Activated CD4-positive, CD25-positive, alpha-beta regulatory T cell treated with anti-CD3 and anti-CD28 coated beads, Interleukin-2, amount 50 U/mL, for 72 hours (primary cell): ENCODE measurements at regions not wholly inside any gene's neighbourhood (a gene's known extent, or its start where the extent isn't known, plus 50 kb on each side); places are given as distances from the start of the nearest gene placed in this dataset.
"Not testable (repeated sequence)": the region's sequence is repeated elsewhere in the genome, so short reads cannot be mapped to it uniquely, and the experiment has no call there.

Experiments used
- DNase-seq: peaks from one replicate; pipeline ENCODE4 v3.0.0; 2021

DNA sequence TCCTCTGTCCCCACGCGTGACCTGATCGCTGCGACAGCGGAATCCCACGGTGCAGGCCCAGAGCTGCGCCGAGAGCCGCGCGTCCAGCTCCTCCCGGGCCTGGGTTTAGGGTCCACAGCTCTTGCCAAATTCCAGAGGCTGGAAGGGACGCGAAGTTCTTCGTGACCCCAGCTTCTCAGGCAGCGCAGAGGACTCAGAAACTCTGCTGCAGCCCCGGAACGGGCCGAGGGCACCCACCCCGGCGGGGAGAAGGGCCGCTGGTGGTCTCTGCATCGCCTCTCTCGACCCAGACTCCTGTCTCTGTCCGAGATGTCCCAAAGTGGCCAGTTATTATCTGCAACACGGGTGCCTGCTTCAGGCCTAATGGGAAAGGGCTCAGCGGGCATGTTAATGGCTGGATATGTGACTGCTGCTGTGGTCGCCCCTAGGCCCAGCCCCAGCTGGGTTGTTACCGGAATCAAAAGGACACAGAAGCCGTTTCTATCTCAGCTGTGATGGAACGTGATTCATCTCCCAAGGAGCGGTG, 236.4 kb downstream of the VRK1 start:
- DNase-seq = no peak

DNA sequence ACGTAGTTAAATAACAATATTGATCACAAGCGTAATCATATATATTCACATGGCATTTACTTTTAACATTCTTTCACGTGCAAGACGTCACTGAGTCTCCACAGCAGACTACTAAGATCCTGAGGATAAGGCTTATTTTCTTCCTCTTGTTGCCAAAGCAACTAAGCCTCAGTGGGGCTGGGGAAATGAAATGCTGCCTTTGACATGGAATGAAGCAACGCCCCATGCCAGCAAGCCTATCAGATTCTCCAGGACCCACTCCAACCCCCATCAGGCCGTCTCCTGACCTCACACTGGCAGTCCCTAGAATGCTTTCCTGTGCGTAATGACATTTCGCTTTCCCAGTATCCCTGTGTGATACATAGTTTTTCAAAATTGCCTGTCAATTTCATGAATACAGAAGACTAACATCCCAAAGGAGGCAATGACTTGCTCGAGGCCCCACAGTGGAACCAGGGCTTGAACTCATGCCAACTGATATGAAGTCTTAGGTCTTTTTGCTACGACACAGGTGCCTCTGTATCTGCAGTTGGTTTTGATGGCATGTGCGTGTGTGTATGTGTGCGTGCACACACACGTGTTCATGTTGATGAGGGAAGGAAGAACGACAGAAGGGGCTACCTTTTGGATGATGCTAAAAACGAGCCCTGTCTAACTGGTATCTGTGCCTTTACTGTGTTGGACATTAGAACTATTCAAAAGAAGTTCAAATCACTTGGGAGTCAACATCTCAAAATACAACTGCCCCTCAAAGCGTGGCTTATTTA, 239.1 kb downstream of the VRK1 start:
- no peak for DNase-seq

DNA sequence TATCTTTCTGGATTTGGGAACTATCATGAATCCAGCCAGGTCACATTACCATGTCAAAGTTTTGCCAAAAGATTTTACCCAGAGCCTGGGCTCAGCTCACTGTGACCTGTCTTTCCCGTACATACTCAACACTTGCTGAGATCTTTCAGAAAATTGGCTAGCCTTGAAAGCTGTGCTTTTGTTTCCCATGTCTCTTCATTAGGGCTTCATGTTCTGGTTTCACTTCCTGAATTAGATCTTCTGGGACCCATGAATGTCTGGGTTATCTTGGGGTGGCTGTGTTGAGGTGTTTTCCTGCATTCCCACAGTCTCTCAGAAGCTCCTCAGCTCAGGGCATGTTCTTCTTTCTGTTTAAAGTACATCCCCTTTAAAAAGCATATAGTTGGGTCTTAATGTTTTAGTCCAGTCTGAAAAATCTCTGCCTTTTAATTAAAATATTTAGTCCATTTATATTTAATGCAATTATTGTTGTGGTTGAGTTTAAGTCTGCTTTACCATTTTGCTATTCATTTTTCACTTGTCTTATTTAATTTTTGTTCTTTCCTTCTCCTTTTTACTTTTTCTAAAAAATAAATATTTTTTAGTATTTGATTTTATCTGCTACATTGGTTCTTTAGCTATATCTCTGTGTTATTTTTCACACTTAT, 242.7 kb downstream of the VRK1 start:
- no peak for DNase-seq

DNA sequence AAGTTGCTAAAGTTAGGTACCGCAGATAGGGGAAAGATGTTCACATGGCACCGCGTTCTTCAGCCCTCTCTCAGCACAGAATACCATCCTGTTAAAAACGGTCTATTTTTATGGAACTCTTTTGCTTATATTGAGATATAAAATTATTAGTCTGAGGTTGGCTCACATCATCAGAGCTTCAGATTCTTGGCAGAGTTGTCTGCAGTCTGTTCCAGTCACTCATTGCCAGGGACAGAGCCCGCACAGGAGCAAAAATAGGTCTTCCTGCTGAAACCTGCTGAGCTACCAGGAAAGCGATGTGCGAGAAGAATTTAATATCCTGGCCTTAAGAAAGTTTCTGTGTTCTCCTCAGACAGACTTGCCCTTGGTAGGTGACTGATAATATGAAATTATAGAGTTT, 249.8 kb downstream of the VRK1 start:
- DNase-seq = no peak

DNA sequence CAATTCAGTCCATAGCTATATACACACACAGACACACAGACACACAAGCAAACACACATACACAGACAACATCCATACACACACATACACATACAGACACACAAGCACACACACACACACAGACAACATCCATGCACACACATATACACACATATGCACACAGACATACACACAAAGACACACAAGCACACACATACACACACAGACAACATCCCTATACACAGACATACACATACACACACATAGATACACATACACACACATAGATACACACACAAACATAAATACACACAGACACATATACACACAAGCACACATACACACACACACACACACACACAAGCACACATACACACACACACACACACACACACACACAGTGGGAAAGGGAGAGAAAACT, 254.8 kb downstream of the VRK1 start:
- no peak for DNase-seq

DNA sequence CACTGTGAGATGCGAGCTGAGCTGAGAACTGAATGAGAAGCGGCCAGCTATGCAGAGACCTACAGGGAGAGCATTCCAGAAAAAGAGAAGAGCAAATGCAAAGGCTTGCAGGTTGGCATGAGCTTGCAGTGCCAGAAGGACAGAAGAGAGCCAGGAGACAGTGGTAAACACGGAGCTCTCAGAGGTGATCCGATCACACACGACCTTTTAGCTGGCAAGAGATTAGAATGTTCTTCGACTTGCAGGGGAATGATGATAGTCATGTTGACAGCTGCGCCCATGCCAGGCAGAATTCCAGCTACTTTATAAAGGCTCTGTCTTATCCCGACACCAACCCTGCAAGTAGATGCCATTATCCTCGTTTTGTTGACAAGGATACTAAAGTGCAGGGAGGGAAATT, 256.8 kb downstream of the VRK1 start:
- no peak for DNase-seq

DNA sequence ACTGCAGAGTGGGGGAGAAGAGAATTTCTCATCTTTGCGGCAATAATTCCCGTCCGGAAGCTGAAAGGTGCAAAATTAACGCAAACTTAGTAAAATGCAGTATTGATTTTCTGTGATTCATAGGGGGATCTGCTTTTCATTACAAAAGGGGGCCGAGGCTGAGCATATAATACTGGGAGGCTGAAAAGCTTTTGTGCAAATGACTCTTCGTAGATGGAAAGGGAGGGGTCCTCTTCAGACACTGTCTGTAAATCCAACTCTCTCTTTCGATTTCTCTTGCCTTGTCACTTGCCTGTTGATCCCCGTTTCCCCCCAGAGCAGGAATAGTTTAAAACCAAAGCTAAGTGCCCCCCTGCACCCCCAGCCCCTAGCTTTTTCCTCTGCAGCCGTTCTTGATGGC, 258.2 kb downstream of the VRK1 start:
- DNase-seq = no peak

DNA sequence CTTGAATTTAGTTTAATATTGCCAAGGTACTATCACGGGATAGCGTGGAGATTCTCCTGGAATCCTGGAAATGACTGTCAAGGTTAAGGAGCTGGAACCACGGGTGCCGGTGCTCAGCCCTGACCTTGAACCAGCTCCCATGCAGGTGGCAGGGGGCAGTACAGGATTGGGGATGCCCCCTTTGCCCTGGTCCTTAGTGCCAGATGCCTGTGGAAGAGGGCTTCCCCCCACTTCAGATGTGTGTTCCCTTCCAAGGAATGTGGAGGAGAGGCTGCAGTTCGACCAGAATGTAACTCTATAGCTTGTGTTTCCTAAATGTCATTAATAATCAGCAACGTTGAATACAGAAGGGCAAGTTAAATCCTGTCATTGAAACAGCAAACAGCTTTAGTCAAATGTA, 258.9 kb downstream of the VRK1 start:
- DNase-seq = no peak

DNA sequence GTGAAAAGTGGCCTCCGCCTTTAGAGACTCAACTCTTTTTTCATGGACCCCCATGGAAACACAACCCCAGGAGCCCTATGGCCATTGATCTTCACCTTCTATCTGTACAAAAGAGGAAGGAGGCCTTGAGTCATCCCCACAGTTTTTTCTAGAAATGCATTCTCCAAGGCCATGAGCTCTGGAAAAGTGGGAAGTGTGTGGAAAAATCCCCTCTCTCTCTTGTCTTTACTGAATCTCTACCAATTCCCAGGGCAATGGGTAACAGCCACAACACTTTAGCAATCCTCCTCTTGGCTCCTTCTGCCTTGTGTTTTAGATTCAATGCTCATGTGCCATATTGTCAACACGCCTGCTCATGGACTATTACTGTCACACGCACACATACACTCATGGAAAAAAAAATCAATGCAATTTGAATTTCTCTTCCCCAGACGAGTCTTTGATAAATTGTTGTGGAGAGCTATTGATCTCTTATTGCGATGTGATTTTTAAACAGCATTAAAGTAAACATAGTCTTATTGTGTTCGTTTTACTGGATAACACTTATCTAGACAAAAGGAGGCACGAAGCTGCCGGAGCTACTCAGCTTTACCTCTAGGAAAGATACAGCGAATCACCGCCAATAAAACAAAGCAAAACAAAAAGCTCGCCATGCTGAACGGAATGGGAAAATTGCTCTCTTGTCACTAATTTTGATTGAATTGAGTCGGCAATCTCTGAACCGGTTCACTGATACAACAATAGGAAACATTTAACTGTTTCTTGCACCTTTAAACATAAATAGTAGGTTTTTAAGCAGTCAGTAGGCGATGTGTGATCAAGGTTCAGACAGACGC, 260.3 kb downstream of the VRK1 start:
- DNase-seq = no peak

DNA sequence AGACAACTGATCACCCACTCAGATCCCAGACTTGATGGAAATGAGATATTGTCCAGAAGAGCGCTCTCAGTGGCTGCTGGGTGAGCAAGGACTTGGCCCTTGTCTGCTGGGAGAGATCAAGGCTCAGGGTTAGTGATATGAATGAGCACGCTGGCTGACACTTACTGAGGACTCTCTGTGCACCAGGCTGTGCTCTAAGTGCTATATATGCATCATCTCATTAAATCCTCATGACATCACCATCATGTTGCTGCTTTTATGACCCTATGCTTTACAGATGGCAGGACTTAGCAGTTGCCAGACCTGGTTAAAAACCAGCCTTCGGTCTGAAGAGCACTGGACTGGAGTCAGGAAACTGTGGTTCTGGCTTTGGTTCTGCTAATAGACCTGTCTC, 260.9 kb downstream of the VRK1 start:
- DNase-seq = no peak

DNA sequence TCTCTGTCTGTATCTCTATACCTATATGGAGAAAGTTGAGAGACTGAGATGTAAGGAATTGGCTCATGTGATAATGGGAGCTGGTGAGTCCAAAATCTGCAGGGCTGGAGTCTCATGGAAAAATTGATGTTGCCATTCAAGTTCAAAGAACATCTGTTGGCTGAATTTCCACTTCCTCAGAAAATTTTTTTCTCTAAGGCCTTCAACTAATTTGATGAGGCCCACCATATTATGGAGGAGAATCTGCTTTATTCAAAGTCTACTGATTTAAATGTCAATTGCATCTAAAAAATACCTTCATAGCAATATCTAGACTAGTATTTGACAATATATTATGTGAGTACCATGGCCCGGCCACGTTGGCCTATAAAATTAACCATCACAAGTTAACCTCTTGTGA, 261.4 kb downstream of the VRK1 start:
- DNase-seq = no peak

DNA sequence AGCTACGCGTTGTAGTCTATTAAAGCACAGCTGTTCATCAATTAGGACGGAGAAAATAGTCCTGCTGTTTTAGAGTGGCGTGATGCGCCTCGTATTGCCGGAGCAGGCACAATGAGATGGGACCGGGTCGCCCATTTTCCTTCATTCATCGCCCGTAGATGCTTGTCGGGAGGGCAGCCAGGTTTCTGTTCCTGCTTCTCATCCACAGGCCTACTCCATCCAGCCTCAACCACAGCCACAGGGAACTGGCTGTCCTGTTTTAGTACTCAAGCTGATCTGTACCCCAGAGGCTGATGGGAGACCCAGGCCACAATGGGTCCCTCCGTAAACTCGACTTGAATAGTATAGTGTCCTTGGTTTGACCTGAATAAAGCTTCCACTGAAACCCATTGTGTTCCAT, 264.0 kb downstream of the VRK1 start:
- no peak for DNase-seq

DNA sequence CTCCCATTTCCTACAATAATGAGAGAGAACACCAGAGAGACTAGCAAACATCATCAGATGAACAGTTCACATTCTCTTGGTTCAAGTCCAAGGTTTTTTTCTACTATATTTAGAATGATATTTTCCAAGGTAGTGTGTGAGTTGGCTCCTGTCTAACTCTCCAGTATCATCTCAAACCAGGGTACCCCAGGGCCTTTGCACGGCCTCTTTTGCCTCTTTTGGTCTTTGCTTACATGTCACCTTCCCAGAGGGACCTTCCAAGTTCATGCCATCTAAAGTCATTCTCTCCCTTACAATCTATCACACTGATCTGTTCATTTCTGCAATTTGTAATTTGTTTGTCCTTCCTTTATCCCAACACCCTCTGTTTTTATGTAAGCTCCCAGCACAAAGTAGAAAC, 264.5 kb downstream of the VRK1 start:
- DNase-seq = no peak

DNA sequence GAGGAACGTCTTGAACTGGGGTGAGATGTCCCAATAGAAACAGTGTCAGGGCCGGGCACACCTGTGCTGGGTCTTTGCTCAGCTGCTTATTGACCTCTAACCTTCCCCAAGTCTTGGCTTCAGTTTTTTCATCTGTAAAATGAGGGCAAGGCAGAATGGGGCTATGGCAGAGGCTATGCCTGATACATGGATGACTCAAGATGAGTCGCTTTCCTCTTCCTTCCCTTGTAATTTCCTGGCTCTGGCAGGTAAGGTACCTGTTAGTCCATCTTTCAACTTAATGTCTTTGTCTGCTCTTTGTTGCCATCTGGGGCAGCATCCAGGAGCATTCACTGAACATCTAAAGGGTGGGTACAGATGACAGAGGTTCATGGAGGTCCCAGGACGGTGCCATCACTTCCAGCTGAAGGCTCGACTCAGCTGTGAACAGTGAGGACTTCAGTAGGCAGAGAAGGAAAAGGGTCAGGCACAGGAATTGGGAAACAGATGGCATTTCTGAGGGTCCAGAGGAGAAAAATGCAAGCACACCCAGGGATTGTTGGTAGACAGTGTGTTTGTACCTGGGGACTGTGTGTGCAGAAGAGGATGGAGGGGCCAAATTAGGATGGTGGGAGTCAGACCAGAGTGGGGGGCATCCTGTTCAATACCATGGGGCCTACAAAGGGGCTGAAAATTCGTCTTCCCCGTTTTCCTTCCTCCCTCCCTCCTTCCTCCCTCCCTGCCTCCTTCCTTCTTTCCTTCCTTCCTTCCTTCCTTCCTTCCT, 268.3 kb downstream of the VRK1 start:
- DNase-seq = no peak

DNA sequence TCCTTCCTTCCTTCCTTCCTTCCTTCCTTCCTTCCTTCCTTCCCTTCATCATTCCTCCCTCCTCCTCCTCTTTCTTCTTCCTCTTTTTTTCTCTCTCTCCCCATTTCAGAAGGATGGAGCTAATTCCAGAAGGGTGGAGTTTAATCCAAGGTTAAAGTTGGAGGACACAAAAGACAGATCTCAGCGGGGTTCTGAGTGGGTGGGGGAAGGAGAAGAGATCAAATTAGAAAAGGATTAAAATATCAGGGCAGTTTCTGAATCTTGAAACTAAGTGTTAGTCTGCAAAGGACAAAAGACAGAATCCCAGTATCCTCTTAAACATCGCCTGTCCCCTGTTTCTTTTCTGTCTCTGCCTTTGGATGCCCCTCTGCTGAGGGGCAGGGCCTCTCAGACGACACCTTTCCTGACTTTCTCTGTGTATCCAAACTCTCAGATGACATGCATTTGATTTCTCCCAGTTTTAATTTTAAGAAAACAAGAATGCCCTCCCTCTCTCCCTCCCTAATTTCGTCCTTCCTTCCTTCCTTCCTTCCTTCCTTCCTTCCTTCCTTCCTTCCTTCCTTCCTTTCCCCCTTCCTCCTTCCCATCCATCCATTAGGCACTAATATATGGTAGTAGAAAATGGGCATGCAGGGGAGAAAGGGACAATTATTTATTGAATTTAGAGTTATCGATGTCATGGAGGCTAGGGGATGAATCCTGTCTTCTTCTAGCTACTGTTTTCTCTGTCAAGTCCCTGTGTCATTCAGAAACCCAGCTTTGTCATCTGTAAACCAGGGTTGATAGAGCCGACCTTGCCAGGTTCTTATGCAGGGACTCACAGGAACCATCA, 269.1 kb downstream of the VRK1 start:
- no peak for DNase-seq

DNA sequence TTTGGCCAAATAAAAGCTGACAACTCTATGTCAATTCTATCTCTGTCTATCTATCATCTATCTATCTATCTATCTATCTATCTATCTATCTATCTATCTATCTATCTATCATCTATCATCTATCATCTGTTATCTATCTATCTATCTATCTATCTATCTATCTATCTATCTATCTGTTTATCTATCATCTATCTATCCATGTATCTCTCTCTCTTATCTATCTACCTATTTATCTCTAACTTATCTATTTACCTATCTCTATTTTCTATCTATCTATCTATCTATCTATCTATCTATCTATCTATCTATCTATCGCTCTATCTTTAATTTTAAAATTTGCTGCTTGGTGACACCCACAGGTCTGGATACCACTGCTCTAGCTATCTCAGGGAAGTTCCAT, 271.1 kb downstream of the VRK1 start:
- not testable (repeated sequence) for DNase-seq

DNA sequence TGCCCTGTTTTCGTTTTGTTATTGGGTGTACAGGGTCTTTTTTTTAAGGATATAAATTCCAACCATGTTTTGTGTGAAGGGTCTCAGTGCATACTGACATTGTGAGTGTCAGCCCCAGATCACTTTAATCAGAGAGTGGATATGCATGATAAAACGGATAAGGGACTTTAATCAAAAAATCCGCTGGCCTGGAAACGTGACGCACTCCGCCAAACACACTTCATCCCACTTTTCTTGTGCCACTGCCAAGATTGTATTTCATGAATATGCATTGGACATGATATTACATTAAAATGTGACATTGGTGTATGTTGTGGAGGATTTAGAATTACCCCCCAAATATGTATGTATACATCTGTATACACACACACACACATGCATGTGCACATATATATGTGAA, 273.1 kb downstream of the VRK1 start:
- no peak for DNase-seq

DNA sequence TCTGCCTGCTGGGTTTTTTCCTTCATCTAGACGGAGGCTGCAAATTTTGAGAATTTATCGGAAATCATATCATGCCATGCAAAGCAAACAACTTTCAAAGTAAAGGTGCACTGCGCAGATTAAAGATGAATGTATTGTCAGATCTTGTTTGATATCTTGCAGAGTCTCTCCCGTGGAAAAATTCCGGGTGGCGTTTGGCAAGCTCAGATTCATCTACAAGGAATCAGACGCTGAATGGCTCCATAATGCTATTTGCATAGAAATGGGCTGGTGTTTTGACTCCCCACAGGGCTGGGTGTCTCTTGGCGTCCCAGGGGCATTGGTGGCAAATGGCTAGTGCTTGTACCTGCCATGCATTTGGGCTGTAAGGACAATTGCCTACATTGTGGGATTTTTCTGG, 274.0 kb downstream of the VRK1 start:
- DNase-seq = no peak

DNA sequence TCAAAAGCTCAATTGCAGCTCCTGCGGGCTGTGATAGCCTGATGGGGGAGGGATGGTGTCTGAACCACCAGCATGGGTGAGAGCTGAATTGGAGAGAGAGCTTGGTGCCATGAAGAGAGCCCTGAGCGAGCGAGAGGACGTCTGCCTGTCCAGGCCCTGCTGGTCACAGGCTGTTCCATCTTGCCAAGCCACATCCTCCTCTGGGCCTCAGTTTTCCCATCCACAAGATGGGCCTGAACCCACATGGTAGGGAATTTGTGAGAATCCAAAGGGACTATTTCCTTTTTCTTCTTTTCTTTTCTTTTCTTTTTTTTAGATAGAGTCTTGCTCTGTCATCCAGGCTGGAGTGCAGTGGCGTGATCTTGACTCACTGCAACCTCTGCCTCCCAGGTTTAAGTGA, 276.4 kb downstream of the VRK1 start:
- DNase-seq = no peak

DNA sequence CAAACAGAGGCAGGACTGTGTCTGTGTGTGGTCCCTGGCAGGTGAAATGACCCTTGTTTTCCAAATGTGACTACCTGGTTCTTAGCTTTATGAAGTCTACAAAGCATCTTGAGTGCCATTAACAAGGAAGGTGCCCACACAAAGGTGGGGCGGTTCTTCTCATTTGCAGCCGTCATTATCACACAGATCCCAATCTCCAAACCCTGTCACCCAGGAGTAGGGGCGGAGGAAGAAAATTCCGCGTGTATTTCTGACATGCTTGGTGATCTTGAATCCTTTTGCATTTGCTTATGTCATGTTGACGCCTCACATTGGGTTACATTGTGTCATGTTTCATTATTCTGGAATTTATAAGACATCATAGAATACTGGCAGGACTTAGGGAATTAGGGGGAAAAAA, 277.3 kb downstream of the VRK1 start:
- no peak for DNase-seq

DNA sequence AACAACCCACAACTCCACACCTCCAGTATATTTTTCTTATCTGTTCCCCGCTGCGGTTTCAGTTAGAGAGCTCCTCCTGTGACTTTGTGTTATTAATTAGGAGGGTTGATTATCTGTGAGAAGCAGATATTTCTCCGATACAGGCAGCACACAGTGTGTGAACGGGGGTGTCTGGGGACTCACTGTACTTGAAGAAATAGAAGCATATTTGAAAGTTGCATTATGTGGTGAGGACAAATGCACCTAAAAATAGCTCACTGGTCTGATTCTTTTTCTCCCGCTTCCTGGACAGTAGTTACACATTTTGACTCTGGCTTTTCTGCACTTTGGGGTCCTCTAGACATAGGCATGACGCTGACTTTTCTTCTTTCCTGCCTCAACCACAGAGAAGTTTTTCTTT, 277.7 kb downstream of the VRK1 start:
- DNase-seq = no peak

DNA sequence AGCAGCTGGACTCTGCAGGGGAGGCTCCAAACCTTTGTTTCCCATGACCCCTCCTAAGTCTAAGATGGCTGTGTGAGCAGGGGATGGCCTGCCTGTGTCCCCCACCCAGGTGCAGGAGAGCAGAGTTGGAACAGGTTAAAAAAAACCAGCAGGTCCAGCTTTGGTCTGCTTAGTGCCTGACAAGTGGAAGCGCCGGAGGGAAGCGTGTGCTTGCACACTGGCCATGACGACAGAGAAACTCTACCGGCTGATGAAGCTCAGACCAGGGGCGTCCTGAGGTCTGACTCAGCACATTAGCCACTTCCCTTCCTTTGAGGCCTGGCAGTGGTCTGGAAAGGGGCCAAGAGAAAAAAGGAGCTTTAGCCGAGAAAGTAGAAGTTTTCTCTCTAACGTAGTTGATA, 280.1 kb downstream of the VRK1 start:
- no peak for DNase-seq
